HuH-7.5 (cell line): ENCODE measurements at regions not wholly inside any gene's neighbourhood (a gene's known extent, or its start where the extent isn't known, plus 50 kb on each side); places are given as distances from the start of the nearest gene placed in this dataset.
"Not testable (repeated sequence)": the region's sequence is repeated elsewhere in the genome, so short reads cannot be mapped to it uniquely, and the experiment has no call there.

ENCODE experiments used
- DNase-seq: peaks from one replicate; pipeline ENCODE4 v3.0.0; 2011; ENCODE audit warnings: low spot score

GRCh38 chr4:104129243-104129642, 365.5 kb downstream of the CXXC4 start:
- DNase-seq: no peak

- DNase-seq: peak; percentile 11
These were observed 365.9 kb downstream of the CXXC4 start for GRCh38 chr4:104128850-104129213.

- no peak for DNase-seq
These were observed 366.5 kb downstream of the CXXC4 start for GRCh38 chr4:104128031-104128849.

DNA sequence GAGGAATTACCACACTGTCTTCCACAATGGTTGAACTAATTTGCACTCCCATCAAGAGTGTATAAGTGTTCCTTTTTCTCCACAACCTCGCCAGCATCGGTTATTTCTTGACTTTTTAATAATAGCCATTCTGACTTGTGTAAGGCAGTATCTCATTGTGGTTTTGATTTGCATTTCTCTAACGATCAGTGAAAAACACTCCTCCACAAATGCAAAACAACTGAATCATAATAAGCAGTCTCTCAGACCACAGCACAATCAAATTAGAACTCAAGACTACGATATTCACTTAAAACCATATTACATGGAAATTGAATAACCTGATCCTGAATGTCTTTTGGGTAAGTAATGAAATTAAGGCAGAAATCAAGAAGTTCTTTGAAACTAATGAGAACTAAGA, 371.7 kb downstream of the CXXC4 start:
- no peak for DNase-seq

- DNase-seq: no peak
These were observed 376.9 kb downstream of the CXXC4 start for GRCh38 chr4:104117776-104118175.

- no peak for DNase-seq
These were observed 380.8 kb downstream of the CXXC4 start for GRCh38 chr4:104113850-104114249.

DNA sequence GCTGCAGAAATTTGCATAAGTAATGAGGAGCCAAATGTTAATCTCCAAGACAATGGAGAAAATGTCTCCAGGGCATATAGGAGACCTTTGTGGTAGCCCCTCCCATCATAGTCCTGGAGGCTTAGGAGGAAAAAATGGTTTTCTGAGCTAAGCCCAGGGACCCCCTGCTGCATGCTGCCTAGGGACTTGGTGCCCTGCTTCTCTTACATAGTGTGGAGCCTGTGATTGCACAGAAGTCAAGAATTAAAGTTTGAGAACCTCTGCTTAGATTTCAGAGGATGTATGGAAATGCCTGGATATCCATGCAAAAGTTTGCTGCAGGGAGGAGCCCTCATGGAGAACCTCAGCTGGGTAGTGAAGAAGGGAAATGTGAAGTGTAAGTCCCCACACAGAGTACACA, 379.4 kb upstream of the TACR3 start:
- no peak for DNase-seq

DNA sequence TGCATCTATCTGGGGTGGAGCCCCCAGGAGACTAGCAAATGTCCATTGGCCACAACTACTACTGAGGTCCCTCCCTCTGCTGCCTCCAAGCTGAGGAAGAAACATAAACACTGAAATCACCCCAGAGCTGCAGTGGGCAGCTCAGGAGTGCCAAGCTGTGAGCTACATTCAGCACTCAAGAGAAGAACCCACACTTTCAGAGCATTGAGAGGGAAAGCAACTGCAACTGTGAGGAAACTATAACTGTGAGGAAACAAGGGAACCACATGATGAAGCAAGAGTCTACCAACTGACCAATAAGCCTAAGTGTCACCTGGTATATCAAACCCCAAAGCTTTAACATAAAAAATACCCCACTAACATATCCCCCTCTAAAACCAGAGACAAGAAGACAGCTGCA, 373.5 kb upstream of the TACR3 start:
- no peak for DNase-seq

DNA sequence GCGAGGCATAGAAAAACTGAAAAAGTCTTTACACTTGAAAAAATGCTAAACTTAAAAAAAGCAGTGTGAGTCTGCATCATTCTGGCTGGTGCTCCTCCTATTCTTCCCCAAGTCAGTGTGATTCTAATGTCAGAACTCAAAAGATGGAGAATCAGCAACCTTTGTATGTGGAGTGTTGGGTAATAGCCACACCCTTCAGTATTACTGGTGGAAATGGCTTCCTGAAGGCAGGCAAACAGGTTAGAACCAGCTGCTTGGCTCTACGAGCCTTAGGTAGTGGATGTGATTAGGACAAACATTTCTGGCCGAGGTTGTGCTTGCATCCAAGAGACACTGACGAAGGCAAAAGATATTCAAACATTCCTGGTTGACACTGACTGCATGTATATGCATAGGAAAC, 353.4 kb upstream of the TACR3 start:
- DNase-seq: no peak

- DNase-seq: no peak
These were observed 346.7 kb upstream of the TACR3 start for GRCh38 chr4:104066533-104066932.

DNA sequence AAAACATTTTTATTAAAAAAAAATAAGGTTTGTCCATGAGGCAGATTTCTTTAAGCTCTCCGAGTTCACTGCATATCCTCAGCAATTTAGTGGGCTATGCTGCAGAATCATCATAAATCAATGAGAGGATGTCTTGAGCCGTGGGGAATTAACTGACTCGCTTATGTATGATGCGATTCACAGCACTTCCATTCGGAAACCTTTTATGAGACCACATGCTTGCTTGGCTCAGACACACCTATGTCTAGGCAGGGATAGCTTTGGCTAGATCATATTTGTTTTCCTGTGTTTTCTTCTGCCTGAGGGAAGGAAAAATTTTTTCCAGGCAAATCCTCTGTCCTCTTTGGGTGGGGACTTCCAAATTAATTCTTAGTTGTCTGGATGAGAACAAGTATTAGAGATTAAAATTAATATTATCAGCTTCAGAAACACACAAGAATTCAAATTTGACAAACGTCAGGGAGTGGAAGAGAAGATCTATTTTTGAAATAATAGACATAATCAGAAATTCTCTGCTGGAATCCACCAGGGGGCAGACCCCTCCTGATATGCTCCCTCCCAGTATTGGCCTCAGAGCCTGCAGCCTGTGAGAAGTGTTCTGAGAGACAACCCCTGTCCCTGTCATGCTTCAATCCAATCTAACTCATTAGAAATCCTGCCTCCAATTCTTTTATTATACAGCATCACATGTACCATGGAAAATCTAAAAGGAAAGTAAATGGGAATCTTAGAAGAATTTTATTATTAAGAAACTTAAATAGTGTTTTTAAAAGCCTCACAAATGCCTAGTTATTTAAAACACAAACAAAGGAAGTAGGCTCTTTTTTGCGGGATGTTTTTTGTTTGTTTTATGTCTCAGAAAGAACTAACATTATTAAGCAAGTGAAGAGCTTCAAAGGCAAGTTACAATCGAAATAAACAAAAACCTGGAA, 345.1 kb upstream of the TACR3 start:
- DNase-seq: peak; percentile 10

- no peak for DNase-seq
These were observed 343.6 kb upstream of the TACR3 start for GRCh38 chr4:104063341-104063740.

- no peak for DNase-seq
These were observed 324.6 kb upstream of the TACR3 start for GRCh38 chr4:104044369-104044768.

DNA sequence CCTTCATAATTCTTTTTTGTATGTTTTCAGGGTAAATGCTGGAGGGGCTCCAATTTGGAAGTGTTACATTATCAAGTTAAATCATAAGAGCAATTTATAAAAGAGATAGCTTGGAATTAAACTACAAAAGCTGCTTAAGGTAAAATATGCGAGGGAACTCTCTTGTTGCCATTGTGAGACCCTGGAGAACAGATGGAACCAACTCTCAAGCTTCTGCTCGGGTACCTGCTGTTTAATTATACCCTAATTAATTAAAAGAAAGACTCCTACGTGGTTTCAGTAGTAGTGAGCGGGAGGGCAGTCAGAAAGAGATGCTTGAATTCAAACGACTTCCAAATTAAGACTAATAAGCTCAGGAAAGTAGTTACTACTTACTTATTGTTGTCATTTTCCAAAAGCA, 313.1 kb upstream of the TACR3 start:
- no peak for DNase-seq

DNA sequence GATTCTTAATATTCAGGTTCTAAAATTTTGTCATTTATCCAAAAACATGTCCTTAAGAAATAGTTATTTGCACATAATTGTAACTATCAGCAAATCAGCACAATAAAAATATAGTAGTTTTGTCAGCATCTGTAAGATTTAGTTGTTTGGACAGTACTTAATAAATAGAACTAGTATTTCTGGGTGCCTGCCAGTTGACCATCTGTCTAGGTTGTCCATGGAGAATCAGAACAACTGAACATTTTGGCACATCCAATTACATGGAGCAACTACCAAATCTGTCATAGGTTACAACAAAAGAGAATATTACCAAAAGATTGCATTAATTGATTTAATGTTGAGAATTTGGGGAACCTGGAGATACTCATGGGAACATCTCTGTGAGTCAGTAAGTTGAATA, 305.5 kb upstream of the TACR3 start:
- no peak for DNase-seq

GRCh38 chr4:104022831-104023230, 303.0 kb upstream of the TACR3 start:
- DNase-seq: no peak

- no peak for DNase-seq
These were observed 302.4 kb upstream of the TACR3 start for GRCh38 chr4:104022226-104022625.

DNA sequence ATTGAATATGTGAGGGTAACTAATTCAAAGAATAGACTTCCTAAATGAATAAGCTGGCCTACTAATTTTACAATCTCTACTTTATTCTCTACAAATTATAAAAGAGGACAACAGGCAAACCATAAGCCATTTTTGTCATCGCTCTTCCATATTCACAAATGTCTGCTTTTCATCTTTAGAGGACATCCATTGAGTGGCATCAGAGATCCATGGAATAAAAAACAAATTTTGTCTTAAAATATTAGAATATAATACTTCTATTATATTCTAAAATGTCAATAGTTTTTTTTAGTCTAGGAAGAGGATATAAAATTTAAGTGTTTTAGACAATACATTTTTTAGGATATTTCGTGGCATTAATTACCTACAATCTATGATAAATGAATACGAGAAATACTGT, 300.9 kb upstream of the TACR3 start:
- DNase-seq: no peak

DNA sequence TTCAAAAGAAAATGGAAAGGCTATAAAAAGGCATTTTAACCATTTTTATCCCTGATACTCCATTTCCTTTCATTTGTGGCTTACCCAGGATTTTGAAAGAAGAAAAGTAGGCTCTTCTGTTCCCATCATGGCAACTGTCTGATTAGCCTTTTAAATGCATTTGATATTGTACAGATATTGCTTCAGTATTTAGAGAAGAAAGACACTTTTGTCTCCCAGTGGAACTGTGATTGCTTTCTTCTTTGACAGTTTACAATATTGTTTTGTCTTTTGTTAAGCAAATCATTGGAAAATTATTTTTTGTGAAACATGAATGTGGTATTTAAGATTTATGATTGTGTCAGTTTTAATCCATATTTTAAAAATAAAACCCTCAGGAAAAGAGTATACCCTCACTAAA, 297.4 kb upstream of the TACR3 start:
- DNase-seq: no peak

DNA sequence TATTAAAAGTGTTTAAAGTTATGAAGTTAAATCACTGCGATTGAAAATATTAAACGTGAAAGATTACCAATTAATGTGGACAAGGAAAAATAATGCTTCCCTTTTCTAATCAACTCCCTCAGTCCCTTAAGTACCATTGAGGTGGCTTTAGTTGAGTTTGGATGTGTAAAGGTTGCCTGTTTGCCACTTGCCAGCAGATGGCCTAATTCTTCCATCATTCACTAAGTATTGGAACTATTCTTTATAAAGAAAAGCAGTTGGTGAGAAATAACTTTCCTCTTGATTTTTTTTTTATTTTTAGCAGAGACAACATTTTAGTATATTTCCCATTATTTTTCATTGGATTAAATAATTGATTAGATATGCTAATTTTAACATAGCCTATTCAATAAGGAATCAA, 295.9 kb upstream of the TACR3 start:
- DNase-seq: no peak

DNA sequence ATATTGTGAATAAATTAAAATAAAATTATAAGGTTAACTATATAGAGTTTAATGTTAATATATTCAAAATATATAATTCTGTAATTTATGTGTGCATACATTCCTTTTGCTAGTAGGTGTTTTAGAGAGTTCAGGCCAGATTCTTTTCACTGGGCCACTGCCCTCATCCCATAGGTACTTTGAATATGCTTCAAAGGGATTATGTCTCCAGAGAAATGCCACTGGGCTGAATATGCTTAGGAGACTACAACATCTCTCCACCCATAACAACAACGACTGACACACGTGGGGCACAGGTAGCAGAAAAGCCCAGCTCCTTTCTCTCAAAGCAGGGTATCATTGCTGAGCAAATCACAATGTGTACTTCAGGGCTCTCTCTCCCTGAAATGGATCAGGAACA, 290.9 kb upstream of the TACR3 start:
- DNase-seq: no peak

GRCh38 chr4:104002318-104002717, 282.5 kb upstream of the TACR3 start:
- DNase-seq: not testable (repeated sequence)

GRCh38 chr4:103998756-103999155, 279.0 kb upstream of the TACR3 start:
- DNase-seq: no peak
